GM18909 (cell line): ENCODE measurements at regions not wholly inside any gene's neighbourhood (a gene's known extent, or its start where the extent isn't known, plus 50 kb on each side); places are given as distances from the start of the nearest gene placed in this dataset.
"Not testable (repeated sequence)": the region's sequence is repeated elsewhere in the genome, so short reads cannot be mapped to it uniquely, and the experiment has no call there.

Source experiments
- ATAC-seq: cut with Tn5 transposase; IDR thresholded peaks from one replicate; pipeline ENCODE4 v1.9.1; 2021; ENCODE audit warnings: mild to moderate bottlenecking; ENCODE audit not compliant: unreplicated experiment, poor library complexity

DNA sequence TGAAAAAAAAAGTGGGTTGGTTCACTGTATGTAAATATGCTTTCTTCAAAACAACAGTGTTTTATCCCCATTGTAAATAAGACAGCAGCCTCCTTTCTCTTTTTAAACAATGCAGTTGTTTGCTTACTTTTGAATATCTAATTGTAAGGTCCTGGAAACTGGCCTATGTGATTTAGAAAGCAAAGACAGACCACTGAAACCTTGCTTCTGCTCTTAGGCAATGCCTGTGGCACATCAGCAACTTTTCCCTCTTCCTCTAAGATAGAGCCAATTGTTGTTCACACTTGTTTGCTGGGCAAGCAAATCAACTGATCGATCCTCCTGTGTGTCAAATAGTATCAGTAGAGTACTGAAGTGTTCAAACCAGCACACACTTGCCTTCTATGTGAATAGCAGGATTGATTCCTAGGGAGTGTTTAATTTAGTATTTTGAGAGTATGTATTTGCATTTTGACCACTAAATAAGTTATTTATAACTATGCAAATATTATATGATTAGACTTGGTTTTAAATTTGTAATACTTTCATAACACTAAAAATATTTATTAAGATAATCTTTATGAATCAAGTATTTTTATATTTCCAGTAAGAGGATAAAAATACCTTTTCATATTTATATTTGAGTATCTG lies 55.4 kb upstream of the GRPR start:
- ATAC-seq = peak; percentile 86

DNA sequence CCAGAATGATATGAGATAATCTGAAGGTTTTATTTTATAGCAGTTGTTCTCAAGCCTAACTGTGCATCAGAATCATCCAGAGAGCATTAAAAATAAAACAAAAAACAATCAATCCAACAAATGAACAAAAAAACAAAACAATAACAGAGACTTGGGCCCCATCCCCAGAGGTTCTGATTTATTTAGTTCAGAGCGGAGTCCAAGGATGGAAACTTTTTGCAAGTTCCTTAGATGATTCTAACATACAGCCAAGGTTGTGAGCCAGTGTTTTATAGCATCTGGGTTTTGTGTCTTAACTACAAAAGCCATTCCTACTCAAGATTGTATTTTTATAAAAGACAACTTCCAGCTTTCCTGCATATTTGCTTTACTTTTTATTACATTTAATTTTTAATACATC lies 59.4 kb upstream of the GRPR start:
- no peak for ATAC-seq

DNA sequence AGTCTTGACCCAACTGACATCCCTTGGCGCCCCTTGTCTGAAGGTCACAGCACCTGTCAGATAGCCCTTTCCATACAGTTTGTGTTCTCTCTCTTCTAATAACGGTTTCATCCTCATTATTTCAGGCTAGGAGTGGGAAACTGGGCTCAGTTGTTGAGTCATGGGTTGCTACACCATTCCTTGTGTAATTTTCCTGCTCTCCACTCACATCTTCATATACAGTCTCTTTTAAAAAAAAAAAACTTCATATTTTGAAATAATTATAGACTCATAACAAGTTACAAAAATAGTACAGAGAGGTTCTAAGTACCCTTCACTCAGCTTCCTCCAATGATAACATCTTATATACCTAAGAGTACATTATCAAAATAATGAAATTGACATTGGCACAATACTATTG lies 60.2 kb upstream of the GRPR start:
- ATAC-seq = no peak

DNA sequence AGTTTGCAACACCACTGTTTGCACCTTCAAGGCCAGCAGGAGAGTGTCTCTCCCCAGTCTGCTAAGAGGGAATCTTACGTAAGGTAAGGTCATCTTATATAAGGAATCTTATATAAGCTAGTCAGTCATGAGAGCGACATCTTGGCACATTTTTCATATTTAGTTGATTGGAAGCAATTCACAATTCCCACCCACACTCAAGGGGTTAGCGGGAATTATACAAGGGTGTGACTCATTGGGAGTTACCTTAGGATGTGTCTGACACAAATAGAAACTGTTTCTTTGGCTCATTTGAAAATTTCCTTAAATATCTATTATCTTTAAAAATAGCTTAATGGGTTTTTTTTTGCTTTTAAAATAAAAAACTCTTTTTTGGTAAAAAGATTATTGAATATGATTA lies 62.1 kb upstream of the GRPR start:
- no peak for ATAC-seq

DNA sequence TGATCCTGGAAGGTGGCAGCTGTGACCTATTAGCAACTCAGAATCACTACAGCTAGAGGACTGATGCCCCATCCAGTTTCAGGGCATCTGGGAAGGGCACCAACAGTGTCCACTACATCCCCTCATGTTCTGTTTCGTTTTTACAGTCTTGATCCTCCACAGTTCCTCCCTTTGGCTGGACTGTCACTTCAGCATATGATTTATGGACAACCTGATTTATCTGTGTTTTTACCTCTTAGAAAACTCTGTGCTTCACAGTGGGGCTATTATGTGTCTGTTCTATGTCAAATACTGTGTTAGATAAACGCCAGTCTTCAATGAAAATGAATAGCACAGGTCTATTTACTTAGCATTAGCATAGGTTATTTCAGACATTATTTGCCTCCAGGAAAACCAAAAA lies 63.1 kb upstream of the GRPR start:
- ATAC-seq = no peak

DNA sequence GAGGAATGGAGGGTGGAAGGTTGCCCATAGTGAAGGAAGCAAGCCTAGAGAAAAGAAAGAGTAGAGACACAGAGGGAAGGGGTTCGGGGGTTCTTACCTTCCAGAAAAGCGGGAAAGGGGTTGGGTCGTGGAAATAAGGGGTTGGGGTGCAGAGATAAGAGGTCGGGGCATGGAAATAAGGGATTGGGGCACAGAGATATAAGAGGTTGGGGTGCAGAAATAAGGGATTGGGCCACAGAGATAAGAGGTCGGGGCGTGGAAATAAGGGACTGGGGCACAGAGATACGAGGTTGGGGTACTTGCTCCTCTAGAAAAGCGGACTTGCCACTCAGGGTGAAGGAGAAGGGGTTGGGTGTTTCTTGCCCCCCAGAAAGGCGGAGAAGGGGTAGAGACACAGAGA lies 74.2 kb upstream of the GRPR start:
- ATAC-seq = not testable (repeated sequence)

DNA sequence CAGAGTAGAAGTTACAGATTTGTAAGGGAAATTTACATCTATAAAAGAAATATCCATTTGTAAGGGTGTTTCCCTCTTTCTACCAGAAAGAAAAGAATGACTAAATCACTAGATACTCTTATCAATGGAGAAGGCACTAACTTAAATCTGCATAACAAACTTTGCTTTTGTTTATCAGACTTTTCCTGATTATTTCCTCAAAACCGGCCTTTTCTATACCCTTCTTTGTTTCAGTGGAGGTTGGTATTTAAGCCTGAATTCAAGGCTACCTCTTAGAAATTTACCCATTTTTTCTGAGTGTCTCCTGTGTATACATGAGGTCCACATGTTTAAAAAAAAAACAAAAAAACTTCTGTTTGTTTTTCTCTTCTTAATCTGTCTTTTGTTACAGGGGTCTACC lies 80.4 kb upstream of the GRPR start:
- ATAC-seq = no peak

DNA sequence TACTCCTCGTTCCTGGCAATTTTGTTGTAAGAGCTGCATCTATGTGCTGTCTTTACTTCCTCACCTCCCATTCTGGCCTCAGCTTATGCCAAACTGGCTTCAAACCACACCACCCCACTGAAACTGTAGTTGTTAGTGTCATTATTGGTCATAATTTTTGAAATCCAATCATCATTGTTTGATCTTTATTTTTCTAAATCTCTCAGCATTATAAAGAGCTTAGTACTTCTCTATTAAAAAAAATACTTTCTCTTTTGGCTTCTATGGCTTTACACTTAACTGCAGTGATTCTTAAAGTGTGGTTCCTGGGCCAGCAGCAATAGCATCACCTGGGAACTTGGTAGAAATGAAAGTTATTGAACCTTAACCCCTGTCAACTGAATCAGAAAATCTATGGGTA lies 83.5 kb upstream of the GRPR start:
- ATAC-seq = peak; percentile 43

DNA sequence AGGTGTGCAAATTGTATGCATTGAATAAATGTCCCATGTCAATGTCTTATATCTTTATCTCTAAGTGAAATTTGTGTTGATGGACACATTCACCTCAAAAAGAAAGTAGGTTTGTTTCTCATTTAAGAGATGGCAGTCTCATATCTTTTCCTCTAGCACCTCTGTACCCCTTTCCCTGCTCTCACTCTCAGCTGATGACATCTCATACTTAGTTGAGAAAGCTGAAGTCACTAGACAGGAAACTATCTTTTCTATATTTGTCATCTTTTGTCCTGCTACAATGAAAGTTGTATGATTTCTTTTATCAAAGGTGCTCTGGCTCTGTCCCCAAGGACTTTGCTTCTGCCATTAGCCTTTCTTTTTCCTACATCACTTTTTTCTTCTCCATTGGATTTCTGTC lies 84.0 kb upstream of the GRPR start:
- peak; percentile 61 for ATAC-seq

DNA sequence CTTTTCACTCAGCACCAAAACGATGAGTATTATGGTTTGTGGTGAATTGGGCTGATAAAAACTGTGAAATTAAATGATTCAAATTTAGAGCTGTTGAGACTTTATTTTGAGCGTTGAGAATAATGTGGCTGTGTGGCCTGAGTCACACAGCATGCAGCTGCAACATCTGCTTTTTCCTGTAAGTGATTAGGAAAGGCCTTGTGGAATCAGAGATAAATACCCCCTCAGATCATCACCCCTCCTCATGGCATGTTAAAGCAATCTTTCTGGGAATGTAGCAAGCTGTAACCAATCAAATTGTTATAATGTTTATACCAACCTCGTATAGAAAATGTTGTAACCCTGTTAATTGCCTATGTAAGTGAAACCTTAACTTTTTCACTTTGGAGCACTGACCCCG lies 90.0 kb upstream of the GRPR start:
- no peak for ATAC-seq

DNA sequence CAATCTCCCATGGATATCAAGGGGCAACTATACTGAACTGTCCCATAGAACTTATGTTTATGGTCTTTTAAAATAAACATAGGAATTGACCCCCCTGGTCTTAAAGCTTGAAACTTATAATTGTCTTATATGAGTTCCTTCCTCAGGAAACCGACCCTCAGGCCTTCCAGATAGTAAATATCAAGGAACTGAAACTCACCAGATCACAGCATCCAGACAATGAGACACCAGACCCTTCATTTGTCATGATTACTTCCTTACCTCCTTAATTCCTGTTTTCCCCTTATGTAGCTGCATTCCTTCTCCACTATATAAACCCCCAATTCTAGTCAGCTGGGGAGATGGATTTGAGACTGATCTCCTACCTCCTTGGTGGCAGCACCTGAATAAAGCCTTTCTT lies 94.8 kb upstream of the GRPR start:
- ATAC-seq = no peak

DNA sequence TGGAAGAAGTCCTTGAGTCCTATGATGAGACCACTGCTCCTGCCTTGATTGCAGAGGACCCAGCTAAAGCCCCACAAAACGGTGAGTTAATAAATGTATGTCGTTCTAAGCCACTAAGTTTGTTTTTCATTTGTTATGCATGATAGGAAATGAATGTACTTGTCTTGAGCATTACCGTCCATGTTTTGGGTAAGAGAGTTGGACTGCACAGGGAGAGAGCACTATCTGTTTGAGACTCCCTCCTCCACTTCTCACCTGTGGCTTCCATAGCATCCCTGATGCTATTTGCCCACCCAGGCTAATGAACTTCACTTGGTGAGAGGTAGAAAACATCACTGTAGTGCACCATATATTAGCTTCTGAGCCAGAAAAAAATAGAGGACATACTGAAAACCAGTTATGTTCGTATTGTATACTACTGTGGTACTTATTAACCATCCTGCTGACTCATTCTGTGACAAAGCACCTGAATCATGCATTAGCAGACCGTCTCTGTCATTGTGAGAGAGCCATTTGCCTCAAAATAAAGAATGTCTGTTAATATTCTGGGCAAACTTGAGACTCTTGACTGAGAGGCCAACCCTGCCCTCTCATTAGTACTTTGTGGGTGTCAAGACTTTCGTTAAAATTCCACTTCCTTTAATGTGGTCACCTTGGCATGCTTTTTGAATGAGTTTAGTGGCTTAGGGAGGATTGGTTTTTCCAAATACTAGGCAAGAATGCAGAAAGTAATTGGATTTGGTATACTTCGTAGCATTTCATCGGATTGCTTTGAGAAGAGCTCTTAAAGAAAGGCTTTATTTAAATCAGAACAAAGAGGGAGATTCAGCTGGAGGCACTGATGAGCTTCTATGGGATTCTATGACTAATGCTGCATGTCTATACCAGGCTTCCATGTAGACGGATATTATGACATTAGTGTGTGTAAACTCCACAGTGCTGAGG lies 99.3 kb upstream of the GRPR start:
- ATAC-seq = peak; percentile 97

DNA sequence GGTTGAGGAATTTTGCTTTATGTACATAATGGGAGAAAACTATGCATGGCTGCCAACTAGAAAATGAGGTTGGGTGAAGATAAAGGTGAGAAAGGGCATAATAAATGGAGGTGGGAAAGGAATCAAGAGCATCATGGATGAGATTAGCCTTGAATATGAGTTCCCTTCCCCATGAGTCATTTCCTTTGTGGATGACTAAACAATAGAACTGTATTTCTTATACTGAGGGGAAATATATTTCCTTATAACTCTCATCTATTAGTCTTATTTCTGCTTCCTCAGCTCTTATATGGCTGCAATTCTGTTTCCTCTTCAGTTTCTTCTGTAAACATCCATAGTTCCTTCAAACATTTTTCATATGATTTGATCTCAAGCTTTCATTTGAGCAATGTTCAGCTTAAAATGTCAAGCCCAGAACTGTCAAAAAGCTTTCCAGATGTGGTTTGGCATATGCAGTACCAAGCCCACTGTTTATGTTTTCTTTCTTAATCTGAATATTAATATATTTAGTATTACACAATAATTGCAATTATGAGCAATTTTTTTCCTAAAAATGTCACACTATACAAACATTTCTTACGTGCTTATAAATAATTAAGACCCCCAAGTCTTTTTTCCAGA lies 100.7 kb upstream of the GRPR start:
- no peak for ATAC-seq

DNA sequence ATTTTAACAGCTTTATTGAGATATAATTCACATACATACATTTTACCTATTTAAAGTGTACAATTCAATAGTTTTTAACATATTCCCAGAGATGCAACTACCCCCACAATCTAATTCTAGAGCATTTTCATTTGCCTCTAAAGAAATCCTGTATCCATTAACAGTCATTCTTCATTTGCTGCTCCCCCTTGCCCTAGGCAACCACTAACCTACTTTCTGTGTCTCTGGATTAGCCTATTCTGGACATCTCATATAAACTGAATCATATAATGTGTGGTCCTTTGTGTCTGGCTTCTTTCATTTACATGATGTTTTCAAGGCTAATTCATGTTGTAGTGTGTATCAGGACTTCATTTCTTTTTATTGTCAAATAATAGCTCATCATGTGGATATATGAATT lies 105.1 kb upstream of the GRPR start:
- ATAC-seq = no peak

DNA sequence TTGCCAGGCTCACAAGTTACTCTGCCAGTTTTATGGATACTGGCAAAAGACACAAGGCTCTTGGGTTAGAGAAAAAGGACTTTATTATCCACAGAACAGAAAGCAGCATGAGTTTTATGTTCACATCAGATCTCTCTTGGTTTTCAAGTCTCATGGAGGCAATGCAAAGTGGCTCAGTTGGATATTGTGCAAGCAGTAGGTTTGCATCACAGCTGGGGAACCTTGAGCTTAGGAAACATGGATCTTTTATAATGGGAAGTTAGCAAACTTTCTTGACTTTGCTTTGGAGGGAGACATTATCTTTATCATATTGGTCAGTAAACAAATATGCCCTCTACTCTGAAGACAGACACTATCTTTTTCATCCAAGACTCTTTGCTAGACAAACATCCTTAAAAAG lies 109.2 kb upstream of the GRPR start:
- no peak for ATAC-seq

DNA sequence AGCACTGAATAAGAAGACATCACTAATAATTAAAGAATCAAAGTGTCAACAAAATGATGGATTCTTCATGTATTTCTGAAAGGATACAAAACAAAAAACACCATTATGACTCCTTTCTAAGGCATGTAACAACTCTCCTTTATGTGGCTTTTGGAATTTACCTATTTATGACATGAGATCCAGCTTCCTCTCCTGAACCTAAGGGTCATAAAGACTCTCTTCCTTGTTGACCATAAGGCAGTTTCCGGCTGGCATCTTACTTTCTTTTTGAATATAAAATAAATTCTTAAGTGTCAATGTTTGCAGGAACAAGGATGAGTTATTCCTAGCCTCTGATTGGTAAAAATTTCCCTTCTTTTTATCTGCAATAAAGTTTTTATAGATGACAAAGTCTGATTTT lies 111.1 kb upstream of the GRPR start:
- no peak for ATAC-seq

DNA sequence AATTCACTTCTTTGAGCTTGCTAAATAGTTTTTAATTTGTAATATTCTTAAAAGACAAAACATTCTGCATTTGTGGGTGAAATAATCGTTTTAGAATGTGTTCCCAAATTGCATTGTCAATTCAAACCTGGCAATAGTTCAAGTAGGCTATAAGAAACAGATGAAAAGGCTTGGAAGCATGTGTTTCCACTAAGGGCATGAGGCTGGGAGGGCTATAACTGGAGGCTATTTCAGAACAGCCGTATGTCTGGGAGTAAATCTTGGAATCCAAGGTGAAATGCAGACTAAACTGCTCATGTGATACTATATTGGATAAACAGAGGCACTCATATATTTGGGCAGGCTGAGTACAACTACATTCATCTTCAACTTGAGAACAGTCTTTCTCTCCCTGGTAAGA lies 117.4 kb upstream of the GRPR start:
- no peak for ATAC-seq

DNA sequence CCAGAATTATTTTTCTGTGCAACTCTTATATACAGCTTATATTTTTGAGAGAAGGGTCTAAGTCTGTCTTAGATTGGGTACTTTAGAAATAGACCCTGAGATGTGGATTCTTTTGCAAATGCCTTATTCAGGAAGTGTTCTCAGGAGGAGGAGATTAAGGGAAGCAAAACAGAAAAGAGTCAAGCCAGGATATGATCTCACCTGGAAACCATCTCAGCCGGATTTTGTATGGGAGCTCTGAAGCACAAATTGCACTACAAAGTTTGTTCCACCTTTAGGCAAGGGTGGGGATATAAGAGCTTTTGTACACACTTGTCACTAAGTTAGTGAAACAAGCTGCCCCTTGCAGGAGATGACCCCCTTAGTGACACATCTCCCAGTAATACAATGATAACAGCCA lies 121.2 kb upstream of the GRPR start:
- no peak for ATAC-seq

DNA sequence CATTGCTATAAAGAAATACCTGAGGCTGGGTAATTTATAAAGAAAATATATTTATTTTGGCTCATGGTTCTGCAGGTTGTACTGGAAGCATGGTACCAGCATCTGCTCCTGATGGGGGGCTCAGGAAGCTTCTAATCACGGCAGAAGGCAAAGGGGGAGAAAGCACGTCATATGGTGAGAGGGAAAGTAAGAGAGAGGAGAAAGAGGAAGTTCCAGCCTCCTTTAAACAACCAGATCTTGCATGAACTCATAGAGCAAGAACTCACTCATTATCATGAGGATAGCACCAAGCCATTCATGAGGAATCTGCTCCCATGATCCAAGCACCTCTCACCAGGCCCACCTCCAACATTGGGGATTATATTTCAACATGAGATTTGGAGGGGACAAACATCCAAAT lies 125.0 kb upstream of the GRPR start:
- no peak for ATAC-seq

DNA sequence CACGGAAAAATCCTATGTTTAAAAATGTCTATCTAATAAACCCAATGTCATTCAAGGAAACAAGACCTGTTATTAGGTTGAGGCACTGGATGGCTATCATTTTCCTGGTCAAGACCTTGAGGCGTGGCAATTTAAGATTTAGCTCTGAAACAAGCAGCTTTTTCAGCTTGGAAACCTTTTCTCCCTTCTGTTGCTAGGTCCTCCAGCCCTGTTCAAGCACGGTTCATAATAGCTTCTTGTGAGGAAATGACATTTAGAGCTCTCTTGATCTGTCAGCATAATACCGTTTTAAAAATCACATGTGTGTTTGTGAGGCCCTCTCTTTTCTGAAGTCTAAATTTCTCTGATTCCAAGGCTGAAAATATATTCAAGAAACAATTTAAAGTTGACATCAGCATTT lies 133.6 kb upstream of the GRPR start:
- ATAC-seq = no peak
